NCI-H446 (cell line): ENCODE measurements at regions not wholly inside any gene's neighbourhood (a gene's known extent, or its start where the extent isn't known, plus 50 kb on each side); places are given as distances from the start of the nearest gene placed in this dataset.

Experiments
- DNase-seq, 2 experiments: peaks; one replicate each; lab custom pipeline; 2025; lab: John Stamatoyannopoulos, UW

- peak in 1 of 2 experiments; percentile 4 for DNase-seq
Observed at GRCh38 chr9:109912726-109913460, 132.9 kb downstream of the PALM2AKAP2 start.

- DNase-seq = no peak
Observed at GRCh38 chr9:109913461-109913810, 133.4 kb downstream of the PALM2AKAP2 start.

- DNase-seq = no peak
Observed at GRCh38 chr9:109914280-109915027, 134.5 kb downstream of the PALM2AKAP2 start.

- DNase-seq = no peak
Observed at GRCh38 chr9:109916316-109916715, 136.3 kb downstream of the PALM2AKAP2 start.

GRCh38 chr9:109918339-109919163 is 138.6 kb downstream of the PALM2AKAP2 start:
- DNase-seq = no peak

GRCh38 chr9:109919736-109920408 is 139.9 kb downstream of the PALM2AKAP2 start:
- no peak for DNase-seq

GRCh38 chr9:109922617-109923470 is 142.8 kb downstream of the PALM2AKAP2 start:
- peak; percentile 56 to 83 for DNase-seq

- DNase-seq = peak; percentile 62 to 79
Observed at GRCh38 chr9:109923471-109923760, 143.4 kb downstream of the PALM2AKAP2 start.

- peak; percentile 67 to 78 for DNase-seq
Observed at GRCh38 chr9:109923806-109924205, 143.8 kb downstream of the PALM2AKAP2 start.

- DNase-seq = no peak
Observed at GRCh38 chr9:109925799-109926198, 145.8 kb downstream of the PALM2AKAP2 start.

GRCh38 chr9:109926421-109926869 is 146.4 kb downstream of the PALM2AKAP2 start:
- no peak for DNase-seq

- DNase-seq = no peak
Observed at GRCh38 chr9:109931623-109932022, 151.6 kb downstream of the PALM2AKAP2 start.

GRCh38 chr9:109934136-109934856 is 154.3 kb downstream of the PALM2AKAP2 start:
- DNase-seq = no peak

- no peak for DNase-seq
Observed at GRCh38 chr9:109934857-109935215, 154.8 kb downstream of the PALM2AKAP2 start.

- DNase-seq = no peak
Observed at GRCh38 chr9:109935406-109936087, 155.5 kb downstream of the PALM2AKAP2 start.

- no peak for DNase-seq
Observed at GRCh38 chr9:109937861-109938453, 158.0 kb downstream of the PALM2AKAP2 start.

- DNase-seq = no peak
Observed at GRCh38 chr9:109939698-109940342, 159.8 kb downstream of the PALM2AKAP2 start.

GRCh38 chr9:109940561-109940960 is 160.6 kb downstream of the PALM2AKAP2 start:
- no peak for DNase-seq

GRCh38 chr9:109941771-109942170 is 161.8 kb downstream of the PALM2AKAP2 start:
- DNase-seq = no peak
